ENCODE measurements at regions not wholly inside any gene's neighbourhood (a gene's known extent, or its start where the extent isn't known, plus 50 kb on each side); places are given as distances from the start of the nearest gene placed in this dataset.

DNA sequence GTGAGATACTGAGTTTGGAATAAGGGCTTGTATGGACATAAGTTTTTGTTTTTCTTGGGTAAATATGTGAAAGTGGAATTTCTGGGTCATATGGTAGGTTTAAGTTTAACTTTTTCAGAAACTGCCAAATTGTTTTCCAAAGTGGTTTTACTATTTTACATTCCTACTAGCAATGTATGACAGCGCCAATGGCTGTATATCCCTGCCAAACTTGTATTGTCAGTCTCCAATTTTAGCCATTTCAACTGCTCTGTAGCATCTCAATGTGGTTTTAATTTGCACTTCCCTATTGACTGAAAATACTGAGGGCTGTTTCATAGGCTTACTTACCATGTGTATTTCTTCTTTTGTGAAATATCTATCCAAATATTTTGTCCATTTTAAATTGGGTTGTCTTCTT lies 90.5 kb upstream of the ZNF32 start:
- no peak for DNase-seq (ENCODE audit: low read depth)
- no peak overlapping the region for H3K4me3 ChIP-seq (replicated peaks; ENCODE audit: low read depth, low read length)
- TF ChIP-seq, protein P1, sequence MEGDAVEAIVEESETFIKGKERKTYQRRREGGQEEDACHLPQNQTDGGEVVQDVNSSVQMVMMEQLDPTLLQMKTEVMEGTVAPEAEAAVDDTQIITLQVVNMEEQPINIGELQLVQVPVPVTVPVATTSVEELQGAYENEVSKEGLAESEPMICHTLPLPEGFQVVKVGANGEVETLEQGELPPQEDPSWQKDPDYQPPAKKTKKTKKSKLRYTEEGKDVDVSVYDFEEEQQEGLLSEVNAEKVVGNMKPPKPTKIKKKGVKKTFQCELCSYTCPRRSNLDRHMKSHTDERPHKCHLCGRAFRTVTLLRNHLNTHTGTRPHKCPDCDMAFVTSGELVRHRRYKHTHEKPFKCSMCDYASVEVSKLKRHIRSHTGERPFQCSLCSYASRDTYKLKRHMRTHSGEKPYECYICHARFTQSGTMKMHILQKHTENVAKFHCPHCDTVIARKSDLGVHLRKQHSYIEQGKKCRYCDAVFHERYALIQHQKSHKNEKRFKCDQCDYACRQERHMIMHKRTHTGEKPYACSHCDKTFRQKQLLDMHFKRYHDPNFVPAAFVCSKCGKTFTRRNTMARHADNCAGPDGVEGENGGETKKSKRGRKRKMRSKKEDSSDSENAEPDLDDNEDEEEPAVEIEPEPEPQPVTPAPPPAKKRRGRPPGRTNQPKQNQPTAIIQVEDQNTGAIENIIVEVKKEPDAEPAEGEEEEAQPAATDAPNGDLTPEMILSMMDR (IDR thresholded peaks at IDR 0.05; ENCODE audit: low read length, missing control alignments), result no peak

DNA sequence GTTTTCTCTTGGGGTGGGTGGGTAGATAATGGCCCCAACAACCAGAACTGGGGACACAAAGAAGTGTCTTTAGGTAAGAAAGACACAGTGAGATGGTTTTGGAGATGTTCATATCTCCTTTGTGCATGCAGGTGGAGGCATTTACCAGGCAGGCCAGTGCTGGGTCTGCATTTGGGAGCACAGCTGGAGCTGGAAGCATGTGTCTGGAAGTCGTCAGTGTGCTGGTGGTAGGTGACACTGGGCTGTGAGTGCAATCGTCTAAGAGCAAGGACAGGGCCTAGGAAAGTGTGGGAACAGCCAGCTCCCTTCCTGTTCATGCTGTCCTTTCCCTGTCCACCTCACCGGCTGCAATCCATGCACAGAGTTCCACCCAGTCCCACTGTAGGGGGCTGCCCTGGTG lies 88.3 kb upstream of the ZNF32 start:
- H3K4me3 ChIP-seq (replicated peaks; ENCODE audit: low read depth, low read length), result no peak overlapping the region
- no peak for DNase-seq (ENCODE audit: low read depth)
- TF ChIP-seq, protein P1 (IDR thresholded peaks at IDR 0.05; ENCODE audit: low read length, missing control alignments), result no peak

GRCh38 chr10:43735907-43736306 lies 87.2 kb upstream of the ZNF32 start:
- TF ChIP-seq, protein P1 (IDR thresholded peaks at IDR 0.05; ENCODE audit: low read length, missing control alignments), result no peak
- no peak for DNase-seq (ENCODE audit: low read depth)
- H3K4me3 ChIP-seq (replicated peaks; ENCODE audit: low read depth, low read length), result no peak overlapping the region

- no peak for DNase-seq (ENCODE audit: low read depth)
- TF ChIP-seq, protein P1 (IDR thresholded peaks at IDR 0.05; ENCODE audit: low read length, missing control alignments), result no peak
Observed at GRCh38 chr10:43734716-43735115, 86.0 kb upstream of the ZNF32 start.

DNA sequence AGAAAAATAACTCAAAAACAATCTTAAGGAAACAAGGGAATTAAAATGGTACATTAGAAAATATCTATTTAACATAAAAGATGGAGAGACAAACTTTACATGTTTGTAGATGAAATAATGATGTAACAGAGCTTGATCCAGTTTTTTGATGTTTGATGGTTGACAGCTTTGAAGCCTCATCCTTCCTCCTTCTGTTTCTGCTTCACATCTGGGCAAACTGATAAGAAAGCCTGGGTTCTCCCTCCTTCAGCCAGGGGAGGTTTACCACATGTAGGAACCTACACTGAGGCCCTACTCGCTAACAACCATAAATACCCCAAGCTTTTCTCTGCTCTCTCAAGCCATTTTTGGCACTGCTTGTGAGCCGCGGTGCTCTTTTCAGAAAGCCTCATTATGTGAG lies 82.8 kb upstream of the ZNF32 start:
- no peak overlapping the region for H3K4me3 ChIP-seq (replicated peaks; ENCODE audit: low read depth, low read length)
- no peak for DNase-seq (ENCODE audit: low read depth)

More at GRCh38 chr10:43734716-43735115, 86.0 kb upstream of the ZNF32 start:
- no peak overlapping the region for H3K4me3 ChIP-seq (replicated peaks; ENCODE audit: low read depth, low read length)

DNA sequence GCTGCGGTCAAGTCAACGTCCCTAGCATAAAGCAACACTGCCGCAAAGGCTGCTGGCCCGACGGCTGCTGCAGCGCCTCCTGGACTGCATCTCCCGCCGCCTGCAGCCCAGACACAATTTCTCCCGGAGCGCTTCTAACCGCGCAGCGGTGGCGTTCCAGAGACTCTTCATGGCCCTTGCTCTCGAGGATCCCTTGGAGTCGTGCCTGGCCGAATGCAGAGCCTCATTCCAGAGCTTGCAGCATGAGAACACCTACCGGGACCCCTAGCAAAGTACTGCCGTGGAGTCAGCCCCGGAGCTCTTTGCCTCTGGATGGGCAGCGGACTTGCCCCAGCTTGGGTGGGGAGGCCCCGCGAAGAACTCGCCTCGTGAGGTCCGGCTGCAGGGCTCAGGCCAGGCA lies 79.7 kb upstream of the ZNF32 start:
- H3K4me3 ChIP-seq (replicated peaks; ENCODE audit: low read depth, low read length), result no peak overlapping the region
- TF ChIP-seq, protein P1 (IDR thresholded peaks at IDR 0.05; ENCODE audit: low read length, missing control alignments), result no peak
- no peak for DNase-seq (ENCODE audit: low read depth)

More for the DNA sequence above, 82.8 kb upstream of the ZNF32 start:
- TF ChIP-seq, protein P1 (IDR thresholded peaks at IDR 0.05; ENCODE audit: low read length, missing control alignments), result no peak

- DNase-seq (ENCODE audit: low read depth), result no peak
- TF ChIP-seq, protein P1 (IDR thresholded peaks at IDR 0.05; ENCODE audit: low read length, missing control alignments), result no peak
- H3K4me3 ChIP-seq (replicated peaks; ENCODE audit: low read depth, low read length), result no peak overlapping the region
Observed at GRCh38 chr10:43727935-43728334, 79.3 kb upstream of the ZNF32 start.

Data from fibroblast of pulmonary artery (primary cell).